Vagina (tissue), 2 donors: ENCODE measurements at regions not wholly inside any gene's neighbourhood (a gene's known extent, or its start where the extent isn't known, plus 50 kb on each side); places are given as distances from the start of the nearest gene placed in this dataset.

ENCODE experiments used
- DNase-seq, 2 donors: peaks; one replicate each; pipeline ENCODE4 v3.0.0-alpha.2; 2017; ENCODE audit errors: extremely low spot score in 2 of 2
- H3K27ac ChIP-seq: fragments of 200-600 bp; sonication (generic); one replicate; pipeline ENCODE4 v1.5.1; 2019
- H3K27me3 ChIP-seq: fragments of 200-600 bp; sonication (generic); one replicate; pipeline ENCODE4 v1.5.1; 2019
- H3K36me3 ChIP-seq, 2 donors: fragments of 200-600 bp; sonication (generic); one replicate each; pipeline ENCODE4 v1.5.1; 2017 to 2019
- H3K4me1 ChIP-seq: fragments of 200-600 bp; sonication (generic); one replicate; pipeline ENCODE4 v1.5.1; 2019
- H3K4me3 ChIP-seq, 2 donors: fragments of 200-600 bp; sonication (generic); 1 replicate in 1 of 2; 2 replicates in 1 of 2; pipeline ENCODE4 v1.5.1; 2016 to 2019
- H3K9me3 ChIP-seq: fragments of 200-600 bp; sonication (generic); one replicate; pipeline ENCODE4 v1.5.1; 2019
- CTCF ChIP-seq, 3 experiments: fragments of 450-650 bp in 2 of 3; fragments of 200-600 bp in 1 of 3; sonication (generic) in 1 of 3; IDR thresholded peaks; one replicate each; pipeline ENCODE4 v1.5.1; 2017 to 2019; ENCODE audit warnings: antibody characterized with exemption in 3 of 3, mild to moderate bottlenecking in 2 of 3, moderate library complexity in 2 of 3
- POLR2A ChIP-seq, 2 donors: fragments of 450-650 bp; IDR thresholded peaks; one replicate each; pipeline ENCODE4 v1.6.1; 2017; ENCODE audit warnings: antibody characterized with exemption in 2 of 2, mild to moderate bottlenecking in 2 of 2, moderate library complexity in 2 of 2
- POLR2AphosphoS5 ChIP-seq, 2 donors: sonication (generic); formaldehyde crosslinking; IDR thresholded peaks; one replicate each; pipeline ENCODE4 v1.9.0; 2017; ENCODE audit warnings: antibody characterized with exemption in 2 of 2, mild to moderate bottlenecking in 2 of 2, low read depth in 1 of 2; ENCODE audit not compliant: insufficient read depth in 1 of 2
- intact Hi-C: fragments of 100-400 bp; cut with DNase I; formaldehyde crosslinking; loops from one replicate; pipeline ENCODE4 v1.15.1; 2023

- H3K9me3 ChIP-seq = peaks cover 5% of the 10 kb centered on the region
- no peak overlapping the region for H3K27ac ChIP-seq
- H3K4me3 ChIP-seq = no peak overlapping the region
- DNase-seq = no peak
- TF ChIP-seq POLR2A (IDR thresholded peaks at IDR 0.05) = no peak
- no peak for TF ChIP-seq POLR2AphosphoS5 (IDR thresholded peaks at IDR 0.05; ENCODE audit: insufficient read depth in 1 of 2, low read depth in 1 of 2)
- TF ChIP-seq CTCF (IDR thresholded peaks at IDR 0.05) = no peak
- H3K36me3 ChIP-seq = no peaks in the 10 kb centered on the region
- intact Hi-C loops = no loop called here
- H3K4me1 ChIP-seq = no peaks in the 10 kb centered on the region
- no peaks in the 10 kb centered on the region for H3K27me3 ChIP-seq
Observed at GRCh38 chr21:40997831-40998230, 150.9 kb upstream of the DSCAM start.

- no peak for TF ChIP-seq POLR2A (IDR thresholded peaks at IDR 0.05)
- no peak for TF ChIP-seq CTCF (IDR thresholded peaks at IDR 0.05)
- no peak for TF ChIP-seq POLR2AphosphoS5 (IDR thresholded peaks at IDR 0.05; ENCODE audit: insufficient read depth in 1 of 2, low read depth in 1 of 2)
- Histone ChIP-seq H3K36me3 (no peaks in the 10 kb centered on the region), H3K4me1 (no peaks in the 10 kb centered on the region), H3K27me3 (no peaks in the 10 kb centered on the region), H3K27ac (no peak overlapping the region), H3K4me3 (no peak overlapping the region), H3K9me3 (peaks cover 5% of the 10 kb centered on the region)
- intact Hi-C loops = no loop called here
- no peak for DNase-seq
Observed at GRCh38 chr21:41000838-41001237, 153.9 kb upstream of the DSCAM start.

- H3K4me3 ChIP-seq = no peak overlapping the region
- H3K9me3 ChIP-seq = peaks cover 5% of the 10 kb centered on the region
- no peak for DNase-seq
- H3K27ac ChIP-seq = no peak overlapping the region
- no peak for TF ChIP-seq POLR2AphosphoS5 (IDR thresholded peaks at IDR 0.05; ENCODE audit: insufficient read depth in 1 of 2, low read depth in 1 of 2)
- no peak for TF ChIP-seq CTCF (IDR thresholded peaks at IDR 0.05)
- TF ChIP-seq POLR2A (IDR thresholded peaks at IDR 0.05) = no peak
- H3K27me3 ChIP-seq = no peaks in the 10 kb centered on the region
- H3K36me3 ChIP-seq = no peaks in the 10 kb centered on the region
- H3K4me1 ChIP-seq = no peaks in the 10 kb centered on the region
- intact Hi-C loops = no loop called here
Observed at GRCh38 chr21:41006636-41007035, 159.7 kb upstream of the DSCAM start.

GRCh38 chr21:41008351-41008750, 159.6 kb upstream of the BACE2 start:
- H3K4me1 ChIP-seq = no peaks in the 10 kb centered on the region
- no peak for TF ChIP-seq POLR2AphosphoS5 (IDR thresholded peaks at IDR 0.05; ENCODE audit: insufficient read depth in 1 of 2, low read depth in 1 of 2)
- no peak for TF ChIP-seq CTCF (IDR thresholded peaks at IDR 0.05)
- no peak for TF ChIP-seq POLR2A (IDR thresholded peaks at IDR 0.05)
- intact Hi-C loops = no loop called here
- no peak overlapping the region for H3K27ac ChIP-seq
- no peaks in the 10 kb centered on the region for H3K27me3 ChIP-seq
- H3K4me3 ChIP-seq = no peak overlapping the region
- H3K36me3 ChIP-seq = no peaks in the 10 kb centered on the region
- H3K9me3 ChIP-seq = no peaks in the 10 kb centered on the region
- DNase-seq = no peak

GRCh38 chr21:41008974-41009373, 159.0 kb upstream of the BACE2 start:
- Histone ChIP-seq H3K27ac (no peak overlapping the region), H3K36me3 (no peaks in the 10 kb centered on the region), H3K4me1 (no peaks in the 10 kb centered on the region), H3K27me3 (no peaks in the 10 kb centered on the region), H3K9me3 (no peaks in the 10 kb centered on the region), H3K4me3 (no peak overlapping the region)
- no peak for DNase-seq
- intact Hi-C loops = no loop called here
- TF ChIP-seq CTCF (IDR thresholded peaks at IDR 0.05) = no peak
- TF ChIP-seq POLR2AphosphoS5 (IDR thresholded peaks at IDR 0.05; ENCODE audit: insufficient read depth in 1 of 2, low read depth in 1 of 2) = no peak
- no peak for TF ChIP-seq POLR2A (IDR thresholded peaks at IDR 0.05)
